Mucosa of rectum (tissue), 2 donors: ENCODE measurements at regions not wholly inside any gene's neighbourhood (a gene's known extent, or its start where the extent isn't known, plus 50 kb on each side); places are given as distances from the start of the nearest gene placed in this dataset.

Experiments
- H3K27ac ChIP-seq, 2 donors: one replicate each; pipeline ENCODE4 v1.7.0; 2013; ENCODE audit warnings: inconsistent platforms in 2 of 2, low read depth in 2 of 2, low read length in 2 of 2
- H3K27me3 ChIP-seq, 2 donors: one replicate each; pipeline ENCODE4 v1.7.0; 2013; ENCODE audit warnings: low read length in 2 of 2; ENCODE audit not compliant: control insufficient read depth in 2 of 2, insufficient read depth in 2 of 2
- H3K36me3 ChIP-seq, 2 donors: one replicate each; pipeline ENCODE4 v1.7.0; 2013; ENCODE audit warnings: low read length in 2 of 2; ENCODE audit not compliant: control insufficient read depth in 2 of 2, insufficient read depth in 2 of 2
- H3K4me1 ChIP-seq, 2 donors: one replicate each; pipeline ENCODE4 v1.7.0; 2013; ENCODE audit warnings: low read length in 2 of 2, mild to moderate bottlenecking in 1 of 2; ENCODE audit not compliant: control insufficient read depth in 2 of 2, insufficient read depth in 2 of 2
- H3K4me3 ChIP-seq, 2 donors: one replicate each; pipeline ENCODE4 v1.7.0; 2013; ENCODE audit warnings: low read length in 2 of 2
- H3K9ac ChIP-seq, 2 donors: one replicate each; pipeline ENCODE4 v1.7.0; 2013; ENCODE audit warnings: low read length in 2 of 2, low read depth in 1 of 2, mild to moderate bottlenecking in 1 of 2
- H3K9me3 ChIP-seq, 2 donors: one replicate each; pipeline ENCODE4 v1.7.0; 2013; ENCODE audit warnings: low read length in 2 of 2; ENCODE audit not compliant: control insufficient read depth in 2 of 2
- donor health status: healthy.
- donor health status: Normal muscosa, but diverticular disease.

DNA sequence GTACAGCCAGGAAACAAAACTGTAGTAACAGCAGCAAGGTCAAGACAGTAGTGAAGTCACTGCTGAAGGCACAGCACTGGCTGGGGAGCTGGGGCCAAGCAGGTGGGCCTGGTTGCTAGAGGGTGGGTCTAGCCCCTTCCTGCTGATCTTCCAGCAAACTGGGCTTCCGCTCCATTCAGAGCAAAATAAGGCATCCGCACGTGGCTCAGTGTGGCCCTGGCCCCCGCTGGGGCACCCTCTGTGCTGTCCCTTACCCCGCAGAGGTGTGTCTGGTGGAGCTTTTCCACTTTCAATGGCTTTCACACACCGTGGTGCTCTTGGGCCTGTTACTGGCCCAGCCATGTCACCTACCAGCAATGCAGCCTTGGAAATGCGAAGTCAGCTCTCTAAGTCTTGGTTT, 162.4 kb upstream of the B3GAT1 start:
- Histone ChIP-seq H3K36me3 (no peaks in the 10 kb centered on the region), H3K4me3 (no peak overlapping the region), H3K4me1 (no peaks in the 10 kb centered on the region), H3K9me3 (no peaks in the 10 kb centered on the region), H3K27me3 (peaks cover 0 to 2% of the 10 kb centered on the region in 2 donors), H3K9ac (no peak overlapping the region), H3K27ac (no peak overlapping the region)

DNA sequence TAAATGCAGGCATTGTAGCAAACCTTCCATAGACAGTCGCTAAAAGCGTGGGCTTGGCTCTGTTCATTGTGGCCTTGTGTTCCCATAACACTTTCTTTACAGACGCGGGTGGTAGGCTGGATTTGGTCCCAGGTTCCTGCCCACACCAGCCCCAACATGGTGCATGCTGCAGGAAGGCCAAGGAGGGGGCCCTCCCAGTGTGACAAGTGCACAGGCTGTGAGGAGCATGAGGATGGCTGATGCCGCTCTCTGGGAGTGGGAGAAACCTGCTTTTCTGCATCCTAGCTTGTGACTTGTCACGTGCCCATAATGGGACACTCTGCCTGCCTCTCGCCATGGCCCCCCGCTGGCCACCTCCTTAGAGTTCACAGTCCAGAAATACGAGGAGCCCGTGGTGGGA, 161.8 kb upstream of the B3GAT1 start:
- H3K4me1 ChIP-seq, result no peaks in the 10 kb centered on the region

DNA sequence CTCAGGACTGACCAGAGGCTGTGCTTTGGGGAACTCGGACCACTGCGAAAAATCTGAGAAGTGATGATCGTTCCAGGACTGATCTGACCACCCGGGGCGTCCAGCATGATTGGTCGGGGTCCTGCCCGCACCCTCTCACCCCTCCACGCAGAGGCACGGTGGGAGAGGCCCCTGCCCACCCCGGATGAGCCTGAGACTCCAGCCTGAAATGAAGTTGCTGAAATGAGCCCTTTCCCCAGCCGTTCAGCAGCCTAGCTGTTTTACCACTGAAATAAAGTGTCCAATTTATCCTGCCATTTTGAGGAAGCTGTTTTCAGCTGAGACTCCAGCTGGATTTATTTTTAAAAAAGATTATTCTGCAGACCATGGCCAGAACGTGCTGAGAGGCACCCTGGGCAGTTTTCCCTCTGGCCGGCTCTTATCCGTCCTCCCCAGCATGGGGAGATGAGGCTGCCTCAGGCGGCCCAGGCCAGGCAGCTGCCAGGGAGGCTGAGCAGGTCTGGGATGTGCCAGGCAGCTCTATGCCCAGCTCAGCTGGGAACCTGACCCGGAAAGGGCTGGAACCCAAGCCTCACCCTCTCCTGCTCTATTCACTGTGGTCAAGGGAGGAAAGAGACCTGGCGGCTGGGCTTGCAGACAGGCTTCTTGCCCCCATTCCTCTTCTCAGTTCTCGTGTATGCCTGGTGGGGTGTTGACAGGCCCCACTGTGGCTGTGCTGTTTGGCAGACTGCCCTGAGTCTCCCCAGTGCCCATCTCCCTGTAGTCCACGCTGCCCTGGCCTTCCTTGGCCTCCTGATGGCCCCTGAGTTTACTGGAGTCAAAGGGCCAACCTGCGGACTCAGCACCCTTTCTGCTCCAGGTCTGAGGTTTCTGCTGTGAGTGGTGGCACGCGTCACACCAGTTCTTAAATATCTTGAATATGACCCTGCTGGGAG, 161.0 kb upstream of the B3GAT1 start:
- Histone ChIP-seq H3K27me3 (peaks cover 2 to 4% of the 10 kb centered on the region in 2 donors), H3K4me1 (no peaks in the 10 kb centered on the region), H3K4me3 (no peak overlapping the region), H3K27ac (no peak overlapping the region), H3K36me3 (no peaks in the 10 kb centered on the region), H3K9ac (no peak overlapping the region), H3K9me3 (no peaks in the 10 kb centered on the region)

More for the DNA sequence above, 161.8 kb upstream of the B3GAT1 start:
- H3K4me3 ChIP-seq, result no peak overlapping the region
- H3K27me3 ChIP-seq, result peaks cover 2 to 4% of the 10 kb centered on the region in 2 donors
- no peak overlapping the region for H3K27ac ChIP-seq
- H3K36me3 ChIP-seq, result no peaks in the 10 kb centered on the region
- H3K9me3 ChIP-seq, result no peaks in the 10 kb centered on the region
- H3K9ac ChIP-seq, result no peak overlapping the region

DNA sequence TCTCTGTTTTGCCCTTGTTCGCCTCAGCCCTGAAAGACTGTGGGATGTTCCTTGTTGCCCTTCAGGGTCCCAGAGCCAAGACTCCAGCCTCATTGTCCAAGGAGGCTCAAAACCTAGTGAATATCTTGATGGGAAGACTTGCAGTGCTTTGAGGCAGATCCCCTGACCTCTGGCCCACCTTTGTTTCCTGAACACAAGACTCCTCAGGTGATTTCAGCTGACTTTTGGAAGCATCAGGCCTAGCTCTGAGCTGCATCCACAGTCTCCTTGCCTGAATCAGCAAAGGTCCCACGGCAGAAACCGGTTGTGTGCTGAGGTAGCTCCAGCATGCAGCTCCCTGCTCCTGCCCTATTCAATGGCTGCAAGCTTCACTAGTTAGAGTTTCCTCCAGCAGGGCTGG, 159.3 kb upstream of the B3GAT1 start:
- no peak overlapping the region for H3K4me3 ChIP-seq
- no peak overlapping the region for H3K27ac ChIP-seq
- no peaks in the 10 kb centered on the region for H3K9me3 ChIP-seq
- H3K4me1 ChIP-seq, result no peaks in the 10 kb centered on the region
- peaks cover 2 to 4% of the 10 kb centered on the region in 2 donors for H3K27me3 ChIP-seq
- H3K9ac ChIP-seq, result no peak overlapping the region
- H3K36me3 ChIP-seq, result no peaks in the 10 kb centered on the region

DNA sequence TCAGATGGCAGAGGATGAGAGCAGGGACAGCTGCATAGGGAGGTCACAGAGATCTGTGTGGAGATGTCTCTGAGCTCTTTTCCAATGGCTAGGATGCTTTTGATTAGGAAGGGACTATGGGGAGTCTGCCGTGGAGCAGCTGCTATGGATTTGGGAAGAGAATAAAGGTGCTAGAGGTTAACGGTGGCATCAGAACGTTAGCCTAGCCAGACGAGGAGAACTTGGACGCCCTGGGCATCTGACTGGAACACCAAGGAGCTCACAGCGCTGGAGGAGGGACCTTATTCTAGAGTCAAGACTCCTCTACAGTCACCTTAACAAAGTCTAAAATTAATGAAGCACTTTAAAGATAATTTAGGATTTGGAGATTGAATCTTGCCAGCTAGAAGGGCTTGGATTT, 157.2 kb upstream of the B3GAT1 start:
- H3K36me3 ChIP-seq, result no peaks in the 10 kb centered on the region
- no peaks in the 10 kb centered on the region for H3K4me1 ChIP-seq
- no peak overlapping the region for H3K27ac ChIP-seq
- H3K9me3 ChIP-seq, result no peaks in the 10 kb centered on the region
- peaks cover 0 to 4% of the 10 kb centered on the region in 2 donors for H3K27me3 ChIP-seq
- H3K9ac ChIP-seq, result no peak overlapping the region
- H3K4me3 ChIP-seq, result no peak overlapping the region

DNA sequence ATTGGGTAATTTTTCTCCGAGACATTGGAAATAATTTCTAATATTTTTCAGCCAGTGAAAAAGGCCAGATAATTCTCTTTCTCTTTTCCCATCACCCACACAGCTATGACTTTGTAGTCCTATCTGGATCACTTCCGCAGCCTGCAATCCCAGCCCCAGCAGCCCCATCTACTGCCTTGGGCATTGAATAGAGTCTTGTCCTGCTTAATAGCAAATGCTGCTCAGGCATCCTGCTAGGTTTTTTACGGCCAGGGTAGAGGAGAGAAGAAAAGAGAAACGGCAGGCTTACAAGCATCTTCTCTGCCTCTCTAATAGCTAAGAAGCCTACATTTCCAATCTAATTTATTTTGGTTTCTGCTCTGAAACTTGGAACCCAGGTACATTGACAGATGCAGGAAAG, 154.3 kb upstream of the B3GAT1 start:
- no peak overlapping the region for H3K4me3 ChIP-seq
- H3K9me3 ChIP-seq, result no peaks in the 10 kb centered on the region
- H3K27me3 ChIP-seq, result peaks cover 0 to 4% of the 10 kb centered on the region in 2 donors
- H3K9ac ChIP-seq, result no peak overlapping the region
- no peaks in the 10 kb centered on the region for H3K36me3 ChIP-seq
- no peaks in the 10 kb centered on the region for H3K4me1 ChIP-seq
- no peak overlapping the region for H3K27ac ChIP-seq

DNA sequence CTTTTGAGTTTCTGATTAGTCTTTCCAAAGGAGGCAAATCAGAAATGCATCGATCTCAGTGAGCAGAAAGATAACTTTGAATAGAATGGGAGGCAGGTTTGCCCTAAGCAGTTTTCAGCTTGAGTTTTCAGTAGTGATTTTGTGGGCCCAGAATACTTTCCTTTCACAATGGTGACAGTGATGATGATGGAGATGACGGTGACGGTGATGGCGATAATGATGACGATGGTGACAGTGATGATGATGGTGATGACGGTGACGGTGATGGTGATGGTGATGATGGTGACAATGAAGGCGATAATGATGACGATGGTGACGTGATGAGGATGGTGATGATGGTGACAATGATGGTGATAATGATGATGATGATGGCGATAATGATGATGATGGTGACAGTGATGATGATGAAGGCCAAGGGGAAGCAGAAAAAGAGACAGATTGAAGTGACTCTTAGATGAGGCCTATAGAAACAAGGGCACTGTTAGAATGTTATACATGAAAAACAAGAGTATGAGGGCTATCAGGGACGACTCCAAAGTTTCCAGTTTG, 153.4 kb upstream of the B3GAT1 start:
- H3K27me3 ChIP-seq, result peaks cover 0 to 4% of the 10 kb centered on the region in 2 donors
- no peak overlapping the region for H3K27ac ChIP-seq
- no peaks in the 10 kb centered on the region for H3K9me3 ChIP-seq
- no peaks in the 10 kb centered on the region for H3K36me3 ChIP-seq
- H3K4me3 ChIP-seq, result no peak overlapping the region
- no peaks in the 10 kb centered on the region for H3K4me1 ChIP-seq
- H3K9ac ChIP-seq, result no peak overlapping the region

DNA sequence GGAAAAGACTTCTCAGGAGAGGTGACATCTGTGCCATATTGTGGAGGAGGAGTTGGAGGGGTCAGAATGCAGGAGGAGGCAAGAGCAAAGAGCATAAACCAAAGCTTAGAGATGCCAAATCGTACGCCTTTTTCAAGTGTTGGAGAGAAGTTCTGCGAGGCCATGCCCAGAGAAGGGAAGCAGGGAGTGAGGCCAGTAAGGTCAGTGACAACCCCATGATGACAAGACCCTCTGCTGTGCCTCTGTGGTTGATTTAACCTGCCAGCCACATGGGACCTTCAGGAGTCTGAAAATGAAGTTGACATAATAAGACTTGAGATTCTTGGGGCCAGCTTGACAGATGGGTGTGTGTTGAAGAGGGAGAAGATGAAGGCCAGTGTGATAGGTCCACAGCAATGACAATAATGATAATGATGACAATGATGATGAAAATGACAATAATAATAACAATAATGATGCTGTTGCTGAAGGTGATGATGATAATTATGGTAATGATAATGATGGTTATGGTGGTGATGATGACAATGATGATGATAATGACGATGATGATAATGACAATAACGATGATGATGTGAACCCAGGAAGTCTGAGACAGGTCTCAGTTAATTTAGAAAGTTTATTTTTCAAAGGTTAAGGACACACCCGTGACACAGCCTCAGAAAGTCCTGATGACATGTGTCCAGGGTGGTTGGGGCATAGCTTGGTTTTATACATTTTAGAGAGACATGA, 152.6 kb upstream of the B3GAT1 start:
- Histone ChIP-seq H3K27ac (no peak overlapping the region), H3K36me3 (no peaks in the 10 kb centered on the region), H3K9ac (no peak overlapping the region), H3K4me1 (no peaks in the 10 kb centered on the region), H3K27me3 (peaks cover 0 to 4% of the 10 kb centered on the region in 2 donors), H3K4me3 (no peak overlapping the region), H3K9me3 (no peaks in the 10 kb centered on the region)

DNA sequence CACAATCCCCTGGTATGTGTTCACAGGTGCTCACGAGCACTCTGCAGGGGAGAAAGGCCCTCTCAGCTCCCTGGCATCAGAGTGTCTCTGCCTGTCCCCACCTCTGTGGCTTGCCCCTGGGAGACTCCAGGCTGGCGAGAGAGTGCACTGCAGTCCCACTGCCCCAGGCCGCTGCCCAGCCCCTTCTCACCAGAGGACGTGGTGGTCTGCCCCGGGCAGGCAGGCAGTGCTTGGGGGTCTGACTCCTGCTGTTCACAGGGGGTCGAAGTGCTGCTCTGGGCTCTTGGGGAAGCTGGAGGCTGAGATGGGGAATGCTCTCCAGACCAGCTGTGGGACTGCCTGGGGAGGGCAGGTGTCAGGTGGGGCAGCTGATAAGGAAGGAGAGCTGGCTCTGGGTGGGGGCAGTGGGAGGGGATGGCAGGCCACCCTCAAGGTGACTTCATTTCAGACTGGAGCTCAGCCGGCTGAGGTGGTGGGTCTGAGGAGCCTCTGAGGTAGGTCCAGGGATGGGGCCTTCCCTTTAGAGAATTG, 151.0 kb upstream of the B3GAT1 start:
- Histone ChIP-seq H3K9ac (no peak overlapping the region), H3K9me3 (no peaks in the 10 kb centered on the region), H3K4me3 (no peak overlapping the region), H3K27ac (no peak overlapping the region), H3K36me3 (no peaks in the 10 kb centered on the region), H3K4me1 (no peaks in the 10 kb centered on the region), H3K27me3 (peaks cover 0 to under 1% of the 10 kb centered on the region in 2 donors)

DNA sequence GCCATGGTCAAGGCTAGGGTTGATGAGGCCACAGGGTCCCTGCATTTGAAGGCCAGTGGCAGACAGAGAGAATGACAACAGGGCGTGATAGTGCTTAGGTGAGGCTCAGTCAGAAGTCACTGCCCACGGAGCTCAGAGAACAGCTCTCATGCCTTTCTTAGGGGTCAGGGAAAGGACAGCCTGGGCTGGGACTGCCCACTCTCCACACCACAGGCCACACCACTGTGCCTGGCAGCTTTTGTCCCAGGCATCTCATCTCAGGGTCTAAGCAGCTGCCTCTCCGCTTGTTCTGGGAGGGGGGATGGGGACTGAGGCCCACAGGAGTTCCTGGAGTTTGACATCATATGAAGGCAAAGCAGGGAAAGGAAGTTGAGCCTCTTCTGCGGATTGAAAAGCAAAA, 150.2 kb upstream of the B3GAT1 start:
- Histone ChIP-seq H3K36me3 (no peaks in the 10 kb centered on the region), H3K27me3 (peaks cover 0 to 2% of the 10 kb centered on the region in 2 donors), H3K9ac (no peak overlapping the region), H3K27ac (no peak overlapping the region), H3K9me3 (no peaks in the 10 kb centered on the region), H3K4me3 (no peak overlapping the region), H3K4me1 (no peaks in the 10 kb centered on the region)
